ENCODE measurements at regions not wholly inside any gene's neighbourhood (a gene's known extent, or its start where the extent isn't known, plus 50 kb on each side); places are given as distances from the start of the nearest gene placed in this dataset.

DNA sequence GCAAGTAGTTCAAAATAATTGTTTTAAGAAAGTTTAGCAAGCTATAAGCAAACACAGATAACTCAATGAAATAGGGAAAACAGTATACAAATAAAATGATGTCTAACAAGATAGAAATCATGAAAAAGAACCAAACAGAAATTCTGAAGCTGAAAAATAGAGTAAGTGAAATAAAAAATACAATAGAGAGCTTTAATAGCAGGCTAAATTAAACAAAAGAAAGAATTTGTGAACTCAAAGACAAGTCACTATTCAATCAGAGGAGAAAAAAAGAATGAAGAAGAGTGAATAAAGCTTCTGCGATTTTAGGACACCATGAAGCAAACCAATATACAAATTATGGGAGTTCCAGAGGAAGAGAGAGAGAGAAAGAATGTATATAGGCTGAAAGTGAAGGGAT, 576.8 kb downstream of the STK39 start:
- Histone ChIP-seq H3F3A (ENCODE audit: insufficient read depth, low read length, poor library complexity, severe bottlenecking) (no peaks in the 10 kb centered on the region), H3K4me2 (ENCODE audit: low read length) (no peak overlapping the region), H3K9ac (ENCODE audit: low read length) (no peak overlapping the region), H2AFZ (ENCODE audit: low read depth, low read length) (no peak overlapping the region), H4K20me1 (ENCODE audit: insufficient read depth) (no peaks in the 10 kb centered on the region), H3K79me2 (replicated peaks; ENCODE audit: insufficient read depth, low read length) (no peaks in the 10 kb centered on the region), H3K36me3 (ENCODE audit: insufficient read depth, low read length) (no peaks in the 10 kb centered on the region), H3K27me3 (ENCODE audit: insufficient read depth, low read depth, low read length) (no peaks in the 10 kb centered on the region), H3K27ac (ENCODE audit: low read length) (no peak overlapping the region), H3K4me3 (ENCODE audit: low read length) (no peak overlapping the region), H3K9me3 (ENCODE audit: low read length) (peaks cover 12% of the 10 kb centered on the region), H3K9me2 (ENCODE audit: insufficient read depth, low read length) (no peaks in the 10 kb centered on the region)
- TF ChIP-seq RAD21 (conservative IDR thresholded peaks at IDR 0.05), result no peak
- TF ChIP-seq, protein P1, sequence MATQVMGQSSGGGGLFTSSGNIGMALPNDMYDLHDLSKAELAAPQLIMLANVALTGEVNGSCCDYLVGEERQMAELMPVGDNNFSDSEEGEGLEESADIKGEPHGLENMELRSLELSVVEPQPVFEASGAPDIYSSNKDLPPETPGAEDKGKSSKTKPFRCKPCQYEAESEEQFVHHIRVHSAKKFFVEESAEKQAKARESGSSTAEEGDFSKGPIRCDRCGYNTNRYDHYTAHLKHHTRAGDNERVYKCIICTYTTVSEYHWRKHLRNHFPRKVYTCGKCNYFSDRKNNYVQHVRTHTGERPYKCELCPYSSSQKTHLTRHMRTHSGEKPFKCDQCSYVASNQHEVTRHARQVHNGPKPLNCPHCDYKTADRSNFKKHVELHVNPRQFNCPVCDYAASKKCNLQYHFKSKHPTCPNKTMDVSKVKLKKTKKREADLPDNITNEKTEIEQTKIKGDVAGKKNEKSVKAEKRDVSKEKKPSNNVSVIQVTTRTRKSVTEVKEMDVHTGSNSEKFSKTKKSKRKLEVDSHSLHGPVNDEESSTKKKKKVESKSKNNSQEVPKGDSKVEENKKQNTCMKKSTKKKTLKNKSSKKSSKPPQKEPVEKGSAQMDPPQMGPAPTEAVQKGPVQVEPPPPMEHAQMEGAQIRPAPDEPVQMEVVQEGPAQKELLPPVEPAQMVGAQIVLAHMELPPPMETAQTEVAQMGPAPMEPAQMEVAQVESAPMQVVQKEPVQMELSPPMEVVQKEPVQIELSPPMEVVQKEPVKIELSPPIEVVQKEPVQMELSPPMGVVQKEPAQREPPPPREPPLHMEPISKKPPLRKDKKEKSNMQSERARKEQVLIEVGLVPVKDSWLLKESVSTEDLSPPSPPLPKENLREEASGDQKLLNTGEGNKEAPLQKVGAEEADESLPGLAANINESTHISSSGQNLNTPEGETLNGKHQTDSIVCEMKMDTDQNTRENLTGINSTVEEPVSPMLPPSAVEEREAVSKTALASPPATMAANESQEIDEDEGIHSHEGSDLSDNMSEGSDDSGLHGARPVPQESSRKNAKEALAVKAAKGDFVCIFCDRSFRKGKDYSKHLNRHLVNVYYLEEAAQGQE (IDR thresholded peaks at IDR 0.05; ENCODE audit: borderline replicate concordance), result no peak
- TF ChIP-seq MXI1 (conservative IDR thresholded peaks at IDR 0.05; ENCODE audit: poor library complexity, severe bottlenecking), result no peak
- TF ChIP-seq POLR2AphosphoS5 (IDR thresholded peaks at IDR 0.05), result no peak
- no peak for TF ChIP-seq EZH2 (IDR thresholded peaks at IDR 0.05; ENCODE audit: borderline replicate concordance, insufficient read depth, low read length, poor library complexity, severe bottlenecking)
- no peak for TF ChIP-seq TAF1 (IDR thresholded peaks at IDR 0.05; ENCODE audit: low read depth)
- TF ChIP-seq, protein P2, sequence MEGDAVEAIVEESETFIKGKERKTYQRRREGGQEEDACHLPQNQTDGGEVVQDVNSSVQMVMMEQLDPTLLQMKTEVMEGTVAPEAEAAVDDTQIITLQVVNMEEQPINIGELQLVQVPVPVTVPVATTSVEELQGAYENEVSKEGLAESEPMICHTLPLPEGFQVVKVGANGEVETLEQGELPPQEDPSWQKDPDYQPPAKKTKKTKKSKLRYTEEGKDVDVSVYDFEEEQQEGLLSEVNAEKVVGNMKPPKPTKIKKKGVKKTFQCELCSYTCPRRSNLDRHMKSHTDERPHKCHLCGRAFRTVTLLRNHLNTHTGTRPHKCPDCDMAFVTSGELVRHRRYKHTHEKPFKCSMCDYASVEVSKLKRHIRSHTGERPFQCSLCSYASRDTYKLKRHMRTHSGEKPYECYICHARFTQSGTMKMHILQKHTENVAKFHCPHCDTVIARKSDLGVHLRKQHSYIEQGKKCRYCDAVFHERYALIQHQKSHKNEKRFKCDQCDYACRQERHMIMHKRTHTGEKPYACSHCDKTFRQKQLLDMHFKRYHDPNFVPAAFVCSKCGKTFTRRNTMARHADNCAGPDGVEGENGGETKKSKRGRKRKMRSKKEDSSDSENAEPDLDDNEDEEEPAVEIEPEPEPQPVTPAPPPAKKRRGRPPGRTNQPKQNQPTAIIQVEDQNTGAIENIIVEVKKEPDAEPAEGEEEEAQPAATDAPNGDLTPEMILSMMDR (IDR thresholded peaks at IDR 0.05; ENCODE audit: poor library complexity, severe bottlenecking), result no peak
- TF ChIP-seq EP300 (conservative IDR thresholded peaks at IDR 0.05; ENCODE audit: poor library complexity, severe bottlenecking), result no peak
- TF ChIP-seq SMC3 (conservative IDR thresholded peaks at IDR 0.05; ENCODE audit: poor library complexity), result no peak

DNA sequence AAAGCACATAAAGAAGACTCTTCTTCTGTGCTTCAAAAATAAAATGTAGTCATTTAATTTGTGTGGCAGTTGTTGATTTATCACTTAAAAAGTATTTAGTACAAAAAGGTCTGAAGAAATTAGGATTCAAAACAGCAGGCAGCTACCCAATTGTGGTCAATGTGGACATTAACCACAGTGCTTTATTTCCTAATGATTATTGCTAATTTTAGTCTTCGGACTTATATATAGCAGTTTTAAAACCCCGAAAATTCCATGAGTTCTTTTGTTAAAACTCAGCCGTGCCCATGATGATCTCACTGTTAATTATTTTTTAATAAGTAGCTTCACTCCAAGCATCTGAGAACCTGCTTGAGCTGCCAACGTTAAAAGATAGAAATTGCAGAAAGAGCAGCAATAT, 594.3 kb downstream of the STK39 start:
- Histone ChIP-seq H4K20me1 (ENCODE audit: insufficient read depth) (no peaks in the 10 kb centered on the region), H3K79me2 (replicated peaks; ENCODE audit: insufficient read depth, low read length) (no peaks in the 10 kb centered on the region), H3K27ac (ENCODE audit: low read length) (no peak overlapping the region), H2AFZ (ENCODE audit: low read depth, low read length) (no peak overlapping the region), H3K27me3 (ENCODE audit: insufficient read depth, low read depth, low read length) (no peaks in the 10 kb centered on the region), H3K4me2 (ENCODE audit: low read length) (no peak overlapping the region), H3F3A (ENCODE audit: insufficient read depth, low read length, poor library complexity, severe bottlenecking) (no peaks in the 10 kb centered on the region), H3K9me2 (ENCODE audit: insufficient read depth, low read length) (no peaks in the 10 kb centered on the region), H3K9me3 (ENCODE audit: low read length) (no peaks in the 10 kb centered on the region), H3K9ac (ENCODE audit: low read length) (no peak overlapping the region), H3K4me3 (ENCODE audit: low read length) (no peak overlapping the region), H3K36me3 (ENCODE audit: insufficient read depth, low read length) (no peaks in the 10 kb centered on the region)
- TF ChIP-seq POLR2AphosphoS5 (IDR thresholded peaks at IDR 0.05) (no peak), SMC3 (conservative IDR thresholded peaks at IDR 0.05; ENCODE audit: poor library complexity) (no peak), EP300 (conservative IDR thresholded peaks at IDR 0.05; ENCODE audit: poor library complexity, severe bottlenecking) (no peak), TAF1 (IDR thresholded peaks at IDR 0.05; ENCODE audit: low read depth) (no peak), EZH2 (IDR thresholded peaks at IDR 0.05; ENCODE audit: borderline replicate concordance, insufficient read depth, low read length, poor library complexity, severe bottlenecking) (no peak), MXI1 (conservative IDR thresholded peaks at IDR 0.05; ENCODE audit: poor library complexity, severe bottlenecking) (no peak), RAD21 (conservative IDR thresholded peaks at IDR 0.05) (no peak)
- TF ChIP-seq, protein P2 (IDR thresholded peaks at IDR 0.05; ENCODE audit: poor library complexity, severe bottlenecking), result no peak
- TF ChIP-seq, protein P1 (IDR thresholded peaks at IDR 0.05; ENCODE audit: borderline replicate concordance), result no peak

Data from neural cell (in vitro differentiated cells).